PC-3 (cell line): ENCODE measurements at regions not wholly inside any gene's neighbourhood (a gene's known extent, or its start where the extent isn't known, plus 50 kb on each side); places are given as distances from the start of the nearest gene placed in this dataset.

Experiments used
- EZH2phosphoT487 ChIP-seq: fragments of 300-600 bp; sonication (generic); IDR thresholded peaks from 2 replicates; pipeline ENCODE4 v1.6.1; 2018; ENCODE audit warnings: mild to moderate bottlenecking, antibody characterized with exemption, low read length, borderline replicate concordance
- TF ChIP-seq, protein P1 (sequence below): fragments of 300-600 bp; sonication (generic); conservative IDR thresholded peaks from 2 replicates; pipeline ENCODE4 v1.5.1; 2017; ENCODE audit warnings: antibody characterized with exemption, low read depth, mild to moderate bottlenecking, low read length

GRCh38 chr1:105399716-105400115 is 1650.0 kb downstream of the AMY1C start:
- TF ChIP-seq, protein P1, sequence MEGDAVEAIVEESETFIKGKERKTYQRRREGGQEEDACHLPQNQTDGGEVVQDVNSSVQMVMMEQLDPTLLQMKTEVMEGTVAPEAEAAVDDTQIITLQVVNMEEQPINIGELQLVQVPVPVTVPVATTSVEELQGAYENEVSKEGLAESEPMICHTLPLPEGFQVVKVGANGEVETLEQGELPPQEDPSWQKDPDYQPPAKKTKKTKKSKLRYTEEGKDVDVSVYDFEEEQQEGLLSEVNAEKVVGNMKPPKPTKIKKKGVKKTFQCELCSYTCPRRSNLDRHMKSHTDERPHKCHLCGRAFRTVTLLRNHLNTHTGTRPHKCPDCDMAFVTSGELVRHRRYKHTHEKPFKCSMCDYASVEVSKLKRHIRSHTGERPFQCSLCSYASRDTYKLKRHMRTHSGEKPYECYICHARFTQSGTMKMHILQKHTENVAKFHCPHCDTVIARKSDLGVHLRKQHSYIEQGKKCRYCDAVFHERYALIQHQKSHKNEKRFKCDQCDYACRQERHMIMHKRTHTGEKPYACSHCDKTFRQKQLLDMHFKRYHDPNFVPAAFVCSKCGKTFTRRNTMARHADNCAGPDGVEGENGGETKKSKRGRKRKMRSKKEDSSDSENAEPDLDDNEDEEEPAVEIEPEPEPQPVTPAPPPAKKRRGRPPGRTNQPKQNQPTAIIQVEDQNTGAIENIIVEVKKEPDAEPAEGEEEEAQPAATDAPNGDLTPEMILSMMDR, result no peak
- TF ChIP-seq EZH2phosphoT487, result no peak
